Neural progenitor cell (in vitro differentiated cells): ENCODE measurements at regions not wholly inside any gene's neighbourhood (a gene's known extent, or its start where the extent isn't known, plus 50 kb on each side); places are given as distances from the start of the nearest gene placed in this dataset.
"Not testable (repeated sequence)": the region's sequence is repeated elsewhere in the genome, so short reads cannot be mapped to it uniquely, and the experiment has no call there.

ENCODE experiments used
- DNase-seq: peaks from one replicate; pipeline ENCODE4 v3.0.0-alpha.2; 2016; ENCODE audit warnings: low spot score
- H2AFZ ChIP-seq: fragments of 200-600 bp; sonication (generic); replicated peaks from 2 replicates; pipeline ENCODE4 v1.6.1; 2016; ENCODE audit warnings: antibody characterized with exemption
- H3F3A ChIP-seq: fragments of 200-600 bp; sonication (generic); 2 replicates; pipeline ENCODE4 v1.6.1; 2016; ENCODE audit warnings: antibody characterized with exemption, low read depth
- H3K27ac ChIP-seq: fragments of 200-600 bp; sonication (generic); 2 replicates; pipeline ENCODE4 v1.5.1; 2016; ENCODE audit warnings: mild to moderate bottlenecking
- H3K27me3 ChIP-seq: fragments of 200-600 bp; sonication (generic); 2 replicates; pipeline ENCODE4 v1.6.1; 2016; ENCODE audit warnings: mild to moderate bottlenecking, moderate library complexity
- H3K36me3 ChIP-seq: fragments of 200-600 bp; sonication (generic); 2 replicates; pipeline ENCODE4 v1.5.1; 2016
- H3K4me1 ChIP-seq: fragments of 200-600 bp; sonication (generic); 2 replicates; pipeline ENCODE4 v1.6.1; 2016; ENCODE audit warnings: mixed run types
- H3K4me2 ChIP-seq: fragments of 200-600 bp; sonication (generic); 2 replicates; pipeline ENCODE4 v1.6.1; 2016
- H3K4me3 ChIP-seq: fragments of 200-600 bp; sonication (generic); 2 replicates; pipeline ENCODE4 v1.5.1; 2016
- H3K79me2 ChIP-seq: fragments of 200-600 bp; sonication (generic); 2 replicates; pipeline ENCODE4 v1.6.1; 2016; ENCODE audit warnings: low read depth
- H3K9ac ChIP-seq: fragments of 200-600 bp; sonication (generic); 2 replicates; pipeline ENCODE4 v1.6.1; 2016
- H3K9me3 ChIP-seq: fragments of 200-600 bp; sonication (generic); 2 replicates; pipeline ENCODE4 v1.5.1; 2016; ENCODE audit warnings: low read depth
- H4K20me1 ChIP-seq: fragments of 200-600 bp; sonication (generic); 2 replicates; pipeline ENCODE4 v1.6.1; 2016; ENCODE audit warnings: low read depth
- H3K27ac Mint-ChIP-seq: 3 replicates; pipeline ENCODE4 v1.8.0; 2021; ENCODE audit warnings: mixed read lengths
- H3K27me3 Mint-ChIP-seq: 2 replicates; pipeline ENCODE4 v1.8.0; 2022; ENCODE audit warnings: low read depth, mild to moderate bottlenecking, inconsistent platforms, moderate library complexity, mixed read lengths; ENCODE audit not compliant: insufficient read depth
- H3K36me3 Mint-ChIP-seq: 3 replicates; pipeline ENCODE4 v1.8.0; 2021; ENCODE audit warnings: mixed read lengths
- H3K4me1 Mint-ChIP-seq: 3 replicates; pipeline ENCODE4 v1.8.0; 2021; ENCODE audit warnings: mixed read lengths
- H3K4me3 Mint-ChIP-seq: 3 replicates; pipeline ENCODE4 v1.8.0; 2021; ENCODE audit warnings: mild to moderate bottlenecking, moderate library complexity, mixed read lengths
- H3K9me3 Mint-ChIP-seq: 3 replicates; pipeline ENCODE4 v1.8.0; 2020; ENCODE audit warnings: mixed read lengths
- CTCF ChIP-seq: fragments of 200-600 bp; sonication (generic); IDR thresholded peaks from 2 replicates; pipeline ENCODE4 v1.5.1; 2017; ENCODE audit warnings: antibody characterized with exemption, mild to moderate bottlenecking
- EZH2 ChIP-seq: fragments of 200-600 bp; sonication (generic); IDR thresholded peaks from 2 replicates; pipeline ENCODE4 v1.6.1; 2017; ENCODE audit warnings: antibody characterized with exemption, mild to moderate bottlenecking, moderate library complexity
- EZH2phosphoT487 ChIP-seq: fragments of 200-600 bp; sonication (generic); IDR thresholded peaks from 2 replicates; pipeline ENCODE4 v1.6.1; 2017; ENCODE audit warnings: antibody characterized with exemption

DNA sequence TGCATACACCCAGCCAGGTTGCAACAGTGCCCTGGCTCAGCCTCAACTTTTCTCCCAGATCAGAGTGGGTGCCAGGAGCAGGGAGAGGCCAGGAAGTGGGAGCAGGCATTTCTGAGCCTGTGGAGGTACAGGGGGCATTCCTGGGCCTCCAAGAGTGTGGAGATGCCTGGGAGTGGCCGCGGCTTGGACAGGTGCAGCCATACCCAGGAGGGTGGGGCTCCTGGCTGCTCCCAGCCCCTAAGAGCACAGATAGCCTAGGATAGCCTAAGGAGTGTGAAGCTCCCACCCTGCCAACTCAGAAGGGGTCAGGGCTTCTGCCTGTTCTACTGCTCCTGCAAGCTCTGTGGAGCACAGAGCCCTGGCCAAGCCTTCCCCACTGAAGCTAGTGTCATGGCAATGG lies 543.4 kb downstream of the RPL10L start:
- Mint-ChIP-seq H3K4me1 (no peaks in the 10 kb centered on the region), H3K27ac (no peak overlapping the region), H3K4me3 (no peak overlapping the region), H3K9me3 (peaks cover 20% of the 10 kb centered on the region), H3K27me3 (peaks cover 5% of the 10 kb centered on the region), H3K36me3 (no peaks in the 10 kb centered on the region)
- Histone ChIP-seq H4K20me1 (no peaks in the 10 kb centered on the region), H3K36me3 (no peaks in the 10 kb centered on the region), H3K9me3 (no peaks in the 10 kb centered on the region), H3K4me1 (no peaks in the 10 kb centered on the region), H3F3A (no peaks in the 10 kb centered on the region), H3K27me3 (no peaks in the 10 kb centered on the region), H3K4me2 (no peak overlapping the region), H3K27ac (no peak overlapping the region), H2AFZ (no peak overlapping the region), H3K79me2 (no peaks in the 10 kb centered on the region), H3K9ac (no peak overlapping the region), H3K4me3 (no peak overlapping the region)
- TF ChIP-seq EZH2phosphoT487 (no peak), EZH2 (no peak), CTCF (no peak)
- no peak for DNase-seq

DNA sequence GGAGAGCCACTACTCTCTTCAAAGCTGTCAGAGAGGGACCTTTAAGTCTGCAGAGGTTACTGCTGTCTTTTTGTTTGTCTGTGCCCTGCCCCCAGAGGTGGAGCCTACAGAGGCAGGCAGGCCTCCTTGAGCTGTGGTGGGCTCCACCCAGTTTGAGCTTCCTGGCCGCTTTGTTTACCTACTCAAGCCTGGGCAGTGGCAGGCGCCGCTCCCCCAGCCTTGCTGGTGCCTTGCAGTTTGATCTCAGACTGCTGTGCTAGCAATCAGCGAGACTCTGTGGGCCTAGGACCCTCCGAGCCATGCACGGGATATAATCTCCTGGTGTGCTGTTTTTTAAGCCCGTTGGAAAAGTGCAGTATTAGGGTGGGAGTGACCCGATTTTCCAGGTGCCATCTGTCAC lies 550.7 kb downstream of the RPL10L start:
- not testable (repeated sequence) for H2AFZ ChIP-seq, H3K27ac Mint-ChIP-seq, H3K4me3 ChIP-seq, H3K9me3 ChIP-seq, H3F3A ChIP-seq, H3K27me3 Mint-ChIP-seq, H3K4me1 ChIP-seq, H3K27me3 ChIP-seq, H3K4me1 Mint-ChIP-seq, H3K9ac ChIP-seq, DNase-seq, H3K27ac ChIP-seq, H3K36me3 Mint-ChIP-seq, H3K4me2 ChIP-seq, H3K36me3 ChIP-seq, H3K79me2 ChIP-seq, H4K20me1 ChIP-seq, H3K4me3 Mint-ChIP-seq
- H3K9me3 Mint-ChIP-seq = peaks cover 19% of the 10 kb centered on the region

DNA sequence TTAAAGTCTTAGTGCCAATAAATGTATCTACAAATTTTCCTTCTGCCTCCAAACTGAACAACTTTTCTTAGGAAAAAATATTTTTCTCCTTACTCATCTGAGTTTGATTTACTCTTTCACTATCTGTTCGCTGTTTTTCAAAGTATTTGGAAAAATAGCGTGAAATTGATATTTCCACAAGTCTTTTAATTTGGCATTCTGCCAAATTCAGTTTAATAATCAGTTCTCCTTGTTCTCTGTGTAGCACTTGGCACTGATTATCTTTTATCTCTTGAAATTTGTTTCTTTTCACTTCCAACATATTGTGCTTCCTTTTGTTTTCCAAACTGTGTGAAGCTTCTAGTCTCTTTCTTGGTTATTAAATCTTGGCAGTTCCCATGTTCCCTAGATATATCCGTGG lies 559.8 kb downstream of the RPL10L start:
- Histone ChIP-seq H3K4me1 (no peaks in the 10 kb centered on the region), H3K27me3 (no peaks in the 10 kb centered on the region), H3F3A (no peaks in the 10 kb centered on the region), H3K79me2 (no peaks in the 10 kb centered on the region), H3K9me3 (no peaks in the 10 kb centered on the region), H4K20me1 (no peaks in the 10 kb centered on the region), H3K4me3 (no peak overlapping the region), H3K9ac (no peak overlapping the region), H3K27ac (no peak overlapping the region), H2AFZ (peak overlapping the region; percentile 63), H3K4me2 (no peak overlapping the region), H3K36me3 (no peaks in the 10 kb centered on the region)
- H3K36me3 Mint-ChIP-seq = no peaks in the 10 kb centered on the region
- TF ChIP-seq CTCF (no peak), EZH2 (no peak), EZH2phosphoT487 (no peak)
- H3K27me3 Mint-ChIP-seq = no peaks in the 10 kb centered on the region
- H3K27ac Mint-ChIP-seq = no peak overlapping the region
- H3K4me3 Mint-ChIP-seq = no peak overlapping the region
- peaks cover 5% of the 10 kb centered on the region for H3K4me1 Mint-ChIP-seq
- peaks cover 5% of the 10 kb centered on the region for H3K9me3 Mint-ChIP-seq
- DNase-seq = no peak

DNA sequence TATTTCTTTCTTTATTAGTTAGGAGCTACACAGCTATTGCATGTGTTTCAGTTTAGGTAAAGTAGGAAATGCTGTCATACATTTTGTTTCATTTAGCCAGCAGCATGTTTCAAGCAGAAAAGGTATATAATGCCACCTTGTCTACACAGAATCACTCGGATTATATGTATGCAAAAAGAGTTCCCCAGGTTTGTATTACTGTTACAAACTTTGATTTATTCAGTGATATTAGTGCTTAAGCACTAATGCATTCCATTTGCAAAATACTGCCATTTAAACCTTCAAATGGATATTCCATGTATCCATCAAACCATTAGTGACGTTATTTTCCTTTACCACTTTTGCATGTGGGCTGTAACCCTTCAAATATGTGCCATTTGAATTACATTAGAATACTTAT lies 564.0 kb downstream of the RPL10L start:
- Histone ChIP-seq H3K27me3 (no peaks in the 10 kb centered on the region), H3K4me2 (no peak overlapping the region), H3K9me3 (no peaks in the 10 kb centered on the region), H3K4me3 (no peak overlapping the region), H2AFZ (no peak overlapping the region), H3K9ac (no peak overlapping the region), H3K4me1 (no peaks in the 10 kb centered on the region), H3K27ac (no peak overlapping the region), H3K79me2 (no peaks in the 10 kb centered on the region), H3K36me3 (no peaks in the 10 kb centered on the region), H3F3A (no peaks in the 10 kb centered on the region), H4K20me1 (no peaks in the 10 kb centered on the region)
- Mint-ChIP-seq H3K27me3 (no peaks in the 10 kb centered on the region), H3K27ac (no peak overlapping the region), H3K4me3 (no peak overlapping the region), H3K36me3 (peaks cover 1% of the 10 kb centered on the region), H3K9me3 (peaks cover 9% of the 10 kb centered on the region), H3K4me1 (no peaks in the 10 kb centered on the region)
- TF ChIP-seq CTCF (no peak), EZH2 (no peak), EZH2phosphoT487 (no peak)
- DNase-seq = no peak
